ENCODE measurements at regions not wholly inside any gene's neighbourhood (a gene's known extent, or its start where the extent isn't known, plus 50 kb on each side); places are given as distances from the start of the nearest gene placed in this dataset.
A peak's percentile ranks its signal among the peaks of the same experiment; 100 is the strongest.

DNA sequence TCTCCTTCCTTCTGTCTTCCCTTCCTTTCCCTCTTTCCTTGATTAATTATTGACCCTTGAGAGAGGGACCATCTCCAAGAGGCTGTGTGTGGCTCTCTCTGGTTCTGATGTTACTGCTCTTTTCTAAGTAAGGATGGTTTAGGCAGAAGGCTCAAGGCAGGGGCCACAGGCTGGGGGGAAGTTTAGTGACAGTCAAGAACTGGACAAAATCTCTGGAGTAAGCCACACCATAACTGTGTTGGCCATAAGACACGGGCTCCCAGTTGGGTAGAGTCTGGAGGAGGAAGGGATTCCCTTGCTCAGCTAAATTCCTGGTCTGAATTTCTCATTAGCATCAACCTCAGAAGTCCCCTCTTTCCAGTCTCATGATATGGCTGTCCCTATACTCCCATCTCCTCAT, 74.7 kb downstream of the BUD13 start:
- Mint-ChIP-seq H3K9me3 (ENCODE audit: unreplicated experiment) (no peaks in the 10 kb centered on the region), H3K36me3 (ENCODE audit: low read depth, unreplicated experiment) (no peaks in the 10 kb centered on the region), H3K4me3 (ENCODE audit: unreplicated experiment) (no peak overlapping the region), H3K27ac (ENCODE audit: unreplicated experiment) (no peak overlapping the region), H3K4me1 (ENCODE audit: unreplicated experiment) (peaks cover 3% of the 10 kb centered on the region), H3K27me3 (ENCODE audit: unreplicated experiment) (peaks cover 5% of the 10 kb centered on the region)
- peak; percentile 0 for DNase-seq (ENCODE audit: low spot score)
- TF ChIP-seq, protein P1, sequence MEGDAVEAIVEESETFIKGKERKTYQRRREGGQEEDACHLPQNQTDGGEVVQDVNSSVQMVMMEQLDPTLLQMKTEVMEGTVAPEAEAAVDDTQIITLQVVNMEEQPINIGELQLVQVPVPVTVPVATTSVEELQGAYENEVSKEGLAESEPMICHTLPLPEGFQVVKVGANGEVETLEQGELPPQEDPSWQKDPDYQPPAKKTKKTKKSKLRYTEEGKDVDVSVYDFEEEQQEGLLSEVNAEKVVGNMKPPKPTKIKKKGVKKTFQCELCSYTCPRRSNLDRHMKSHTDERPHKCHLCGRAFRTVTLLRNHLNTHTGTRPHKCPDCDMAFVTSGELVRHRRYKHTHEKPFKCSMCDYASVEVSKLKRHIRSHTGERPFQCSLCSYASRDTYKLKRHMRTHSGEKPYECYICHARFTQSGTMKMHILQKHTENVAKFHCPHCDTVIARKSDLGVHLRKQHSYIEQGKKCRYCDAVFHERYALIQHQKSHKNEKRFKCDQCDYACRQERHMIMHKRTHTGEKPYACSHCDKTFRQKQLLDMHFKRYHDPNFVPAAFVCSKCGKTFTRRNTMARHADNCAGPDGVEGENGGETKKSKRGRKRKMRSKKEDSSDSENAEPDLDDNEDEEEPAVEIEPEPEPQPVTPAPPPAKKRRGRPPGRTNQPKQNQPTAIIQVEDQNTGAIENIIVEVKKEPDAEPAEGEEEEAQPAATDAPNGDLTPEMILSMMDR (IDR thresholded peaks at IDR 0.05; ENCODE audit: unreplicated experiment), result no peak

DNA sequence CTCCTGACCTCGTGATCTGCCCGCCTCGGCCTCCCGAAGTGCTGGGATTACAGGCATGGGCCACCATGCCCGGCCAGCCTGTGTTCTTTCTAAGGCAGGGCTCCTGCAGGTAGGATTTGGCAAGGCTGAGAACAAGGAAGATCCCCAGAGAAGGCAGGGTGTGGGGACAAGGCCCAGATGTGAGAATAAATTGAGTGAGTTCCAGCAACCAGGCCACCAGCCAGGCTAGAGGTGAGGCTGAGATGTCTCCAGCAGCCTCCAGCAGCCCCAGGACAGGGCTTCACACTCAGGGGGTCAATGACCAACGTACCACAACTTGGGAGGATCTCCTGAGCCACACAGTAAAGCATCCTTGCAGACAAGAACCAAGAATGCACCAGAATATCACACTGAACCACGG, 75.1 kb downstream of the BUD13 start:
- Mint-ChIP-seq H3K9me3 (ENCODE audit: unreplicated experiment) (no peaks in the 10 kb centered on the region), H3K4me1 (ENCODE audit: unreplicated experiment) (peaks cover 3% of the 10 kb centered on the region), H3K27me3 (ENCODE audit: unreplicated experiment) (peaks cover 5% of the 10 kb centered on the region), H3K27ac (ENCODE audit: unreplicated experiment) (no peak overlapping the region), H3K36me3 (ENCODE audit: low read depth, unreplicated experiment) (no peaks in the 10 kb centered on the region), H3K4me3 (ENCODE audit: unreplicated experiment) (no peak overlapping the region)
- peak; percentile 0 for DNase-seq (ENCODE audit: low spot score)
- TF ChIP-seq, protein P1 (IDR thresholded peaks at IDR 0.05; ENCODE audit: unreplicated experiment), result no peak

DNA sequence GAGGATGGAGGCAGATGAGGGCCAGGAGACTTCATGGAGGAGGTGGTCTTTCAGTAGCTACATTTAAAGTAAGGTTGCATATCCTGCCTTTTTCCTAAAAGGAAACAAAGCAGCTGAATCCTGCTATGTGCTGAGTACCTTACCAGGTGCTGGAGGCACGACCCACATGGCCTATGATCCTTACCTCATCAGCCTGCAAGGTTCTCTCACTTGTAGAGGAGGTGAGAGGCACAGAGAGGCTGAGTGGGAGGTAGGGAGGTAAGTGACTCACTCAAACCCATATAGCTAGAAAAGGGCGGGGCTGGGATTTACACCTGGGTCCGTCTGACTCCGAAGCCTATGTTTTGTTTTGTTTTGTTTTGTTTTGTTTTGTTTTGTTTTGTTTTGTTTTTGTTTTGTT, 75.8 kb downstream of the BUD13 start:
- no peak overlapping the region for H3K4me3 Mint-ChIP-seq (ENCODE audit: unreplicated experiment)
- TF ChIP-seq, protein P1 (IDR thresholded peaks at IDR 0.05; ENCODE audit: unreplicated experiment), result no peak
- peaks cover 3% of the 10 kb centered on the region for H3K27me3 Mint-ChIP-seq (ENCODE audit: unreplicated experiment)
- H3K4me1 Mint-ChIP-seq (ENCODE audit: unreplicated experiment), result peaks cover 3% of the 10 kb centered on the region
- peak; percentile 0 for DNase-seq (ENCODE audit: low spot score)
- no peaks in the 10 kb centered on the region for H3K9me3 Mint-ChIP-seq (ENCODE audit: unreplicated experiment)
- no peak overlapping the region for H3K27ac Mint-ChIP-seq (ENCODE audit: unreplicated experiment)
- H3K36me3 Mint-ChIP-seq (ENCODE audit: low read depth, unreplicated experiment), result no peaks in the 10 kb centered on the region

DNA sequence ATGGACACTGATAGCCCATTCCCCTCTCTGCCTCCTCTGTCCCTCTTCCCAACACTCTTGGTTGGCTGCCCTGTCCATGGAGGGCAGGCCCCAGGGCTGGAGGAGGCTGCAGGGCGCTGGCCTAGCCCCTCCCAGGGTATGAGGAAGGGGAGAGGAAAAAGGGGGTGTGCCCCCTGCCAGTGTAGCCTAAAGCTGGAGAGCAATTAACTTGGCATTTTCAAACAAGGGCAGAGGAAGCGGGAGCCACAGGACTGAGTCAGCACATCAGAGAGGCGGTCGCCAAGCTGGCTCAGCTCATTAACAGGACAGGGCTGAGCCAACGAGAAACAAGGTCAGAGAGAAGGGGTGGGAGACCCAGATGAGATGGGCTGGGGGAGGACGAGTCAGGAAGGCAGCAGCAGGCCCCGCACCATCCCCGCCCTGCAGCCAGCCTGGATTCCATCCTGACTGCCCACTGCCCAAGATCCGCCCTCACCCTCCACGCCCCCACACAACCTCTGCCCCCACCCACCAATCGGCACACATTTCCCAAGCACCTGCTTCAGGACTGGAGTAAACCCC, 76.3 kb downstream of the BUD13 start:
- H3K27ac Mint-ChIP-seq (ENCODE audit: unreplicated experiment), result no peak overlapping the region
- H3K36me3 Mint-ChIP-seq (ENCODE audit: low read depth, unreplicated experiment), result no peaks in the 10 kb centered on the region
- TF ChIP-seq, protein P1 (IDR thresholded peaks at IDR 0.05; ENCODE audit: unreplicated experiment), result no peak
- H3K4me1 Mint-ChIP-seq (ENCODE audit: unreplicated experiment), result peaks cover 3% of the 10 kb centered on the region
- no peak for DNase-seq (ENCODE audit: low spot score)
- H3K4me3 Mint-ChIP-seq (ENCODE audit: unreplicated experiment), result no peak overlapping the region
- H3K9me3 Mint-ChIP-seq (ENCODE audit: unreplicated experiment), result no peaks in the 10 kb centered on the region
- no peaks in the 10 kb centered on the region for H3K27me3 Mint-ChIP-seq (ENCODE audit: unreplicated experiment)

DNA sequence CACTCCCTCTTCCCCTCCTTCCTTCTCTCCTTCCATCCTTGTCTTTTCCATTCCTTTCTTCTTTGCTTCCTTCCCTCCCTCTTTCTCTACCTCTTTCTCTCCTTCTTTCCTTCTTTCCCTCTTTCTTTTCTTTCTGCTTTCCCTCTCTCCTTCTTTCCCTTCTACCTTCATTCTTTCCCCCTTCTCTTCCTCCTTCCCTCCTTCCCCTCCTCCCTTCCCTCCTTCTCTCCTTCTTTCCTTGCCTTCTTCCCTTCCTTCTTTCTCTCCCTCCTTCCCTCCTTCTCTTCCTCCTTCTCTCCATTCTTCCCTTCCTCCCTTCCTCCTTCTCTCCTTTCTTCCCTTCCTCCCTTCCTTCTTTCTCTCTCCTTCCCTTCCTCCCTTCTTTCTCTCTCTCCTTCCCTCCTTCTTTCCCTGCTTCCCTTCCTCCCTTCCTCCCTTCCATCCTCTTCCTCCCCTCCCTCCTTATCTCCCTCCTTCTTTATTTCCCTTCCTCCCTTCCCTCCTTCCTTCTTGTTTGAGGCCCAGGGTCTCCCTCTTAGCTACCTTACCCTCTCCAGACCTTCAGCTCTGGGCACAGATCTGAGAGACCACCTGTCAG, 77.0 kb downstream of the BUD13 start:
- TF ChIP-seq, protein P1 (IDR thresholded peaks at IDR 0.05; ENCODE audit: unreplicated experiment), result no peak
- H3K36me3 Mint-ChIP-seq (ENCODE audit: low read depth, unreplicated experiment), result no peaks in the 10 kb centered on the region
- H3K27ac Mint-ChIP-seq (ENCODE audit: unreplicated experiment), result no peak overlapping the region
- no peak for DNase-seq (ENCODE audit: low spot score)
- H3K4me3 Mint-ChIP-seq (ENCODE audit: unreplicated experiment), result no peak overlapping the region
- H3K27me3 Mint-ChIP-seq (ENCODE audit: unreplicated experiment), result no peaks in the 10 kb centered on the region
- H3K4me1 Mint-ChIP-seq (ENCODE audit: unreplicated experiment), result peaks cover 3% of the 10 kb centered on the region
- no peaks in the 10 kb centered on the region for H3K9me3 Mint-ChIP-seq (ENCODE audit: unreplicated experiment)

Data from endothelial cell (in vitro differentiated cells).